ENCODE measurements at regions not wholly inside any gene's neighbourhood (a gene's known extent, or its start where the extent isn't known, plus 50 kb on each side); places are given as distances from the start of the nearest gene placed in this dataset.

DNA sequence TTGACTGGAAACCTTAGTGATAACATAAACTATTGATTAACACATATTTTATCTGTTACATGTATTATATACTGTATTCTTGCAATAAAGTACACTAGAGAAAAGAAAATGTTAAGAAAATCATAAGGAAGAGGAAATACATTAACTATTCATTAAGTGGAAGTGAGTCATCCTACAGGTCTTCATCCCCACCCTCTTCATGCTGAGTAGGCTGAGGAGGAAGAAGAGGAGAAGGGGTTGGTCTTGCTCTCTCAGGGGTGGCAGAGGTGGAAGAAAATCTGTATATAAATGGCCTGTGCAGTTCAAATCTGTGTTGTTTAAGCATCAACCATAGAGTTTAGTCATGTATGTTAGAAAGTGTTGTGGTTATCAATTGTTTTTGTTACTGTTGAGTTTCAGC, 66.1 kb upstream of the CHODL start:
- TF ChIP-seq, protein P1, sequence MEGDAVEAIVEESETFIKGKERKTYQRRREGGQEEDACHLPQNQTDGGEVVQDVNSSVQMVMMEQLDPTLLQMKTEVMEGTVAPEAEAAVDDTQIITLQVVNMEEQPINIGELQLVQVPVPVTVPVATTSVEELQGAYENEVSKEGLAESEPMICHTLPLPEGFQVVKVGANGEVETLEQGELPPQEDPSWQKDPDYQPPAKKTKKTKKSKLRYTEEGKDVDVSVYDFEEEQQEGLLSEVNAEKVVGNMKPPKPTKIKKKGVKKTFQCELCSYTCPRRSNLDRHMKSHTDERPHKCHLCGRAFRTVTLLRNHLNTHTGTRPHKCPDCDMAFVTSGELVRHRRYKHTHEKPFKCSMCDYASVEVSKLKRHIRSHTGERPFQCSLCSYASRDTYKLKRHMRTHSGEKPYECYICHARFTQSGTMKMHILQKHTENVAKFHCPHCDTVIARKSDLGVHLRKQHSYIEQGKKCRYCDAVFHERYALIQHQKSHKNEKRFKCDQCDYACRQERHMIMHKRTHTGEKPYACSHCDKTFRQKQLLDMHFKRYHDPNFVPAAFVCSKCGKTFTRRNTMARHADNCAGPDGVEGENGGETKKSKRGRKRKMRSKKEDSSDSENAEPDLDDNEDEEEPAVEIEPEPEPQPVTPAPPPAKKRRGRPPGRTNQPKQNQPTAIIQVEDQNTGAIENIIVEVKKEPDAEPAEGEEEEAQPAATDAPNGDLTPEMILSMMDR (IDR thresholded peaks at IDR 0.05), result no peak
- no peak for TF ChIP-seq POLR2A (IDR thresholded peaks at IDR 0.05)
